Testis (tissue), 2 donors: ENCODE measurements at regions not wholly inside any gene's neighbourhood (a gene's known extent, or its start where the extent isn't known, plus 50 kb on each side); places are given as distances from the start of the nearest gene placed in this dataset.

ENCODE experiments used
- CTCF ChIP-seq, 3 experiments: fragments of 450-650 bp in 2 of 3; fragments of 200-600 bp in 1 of 3; sonication (generic) in 1 of 3; IDR thresholded peaks; one replicate each; pipeline ENCODE4 v1.5.1; 2016 to 2019; ENCODE audit warnings: antibody characterized with exemption in 3 of 3, mild to moderate bottlenecking in 2 of 3, moderate library complexity in 1 of 3
- POLR2A ChIP-seq: fragments of 450-650 bp; IDR thresholded peaks from one replicate; pipeline ENCODE4 v1.6.1; 2017; ENCODE audit warnings: antibody characterized with exemption, mild to moderate bottlenecking, moderate library complexity

- TF ChIP-seq CTCF (IDR thresholded peaks at IDR 0.05) (no peak), POLR2A (no peak)
Measured at GRCh38 chr7:121697731-121698316, 175.1 kb upstream of the PTPRZ1 start.
